ENCODE measurements at regions not wholly inside any gene's neighbourhood (a gene's known extent, or its start where the extent isn't known, plus 50 kb on each side); places are given as distances from the start of the nearest gene placed in this dataset.

- no peak for DNase-seq
Measured at GRCh38 chr3:181764544-181764943, 52.8 kb downstream of the SOX2 start.

DNA sequence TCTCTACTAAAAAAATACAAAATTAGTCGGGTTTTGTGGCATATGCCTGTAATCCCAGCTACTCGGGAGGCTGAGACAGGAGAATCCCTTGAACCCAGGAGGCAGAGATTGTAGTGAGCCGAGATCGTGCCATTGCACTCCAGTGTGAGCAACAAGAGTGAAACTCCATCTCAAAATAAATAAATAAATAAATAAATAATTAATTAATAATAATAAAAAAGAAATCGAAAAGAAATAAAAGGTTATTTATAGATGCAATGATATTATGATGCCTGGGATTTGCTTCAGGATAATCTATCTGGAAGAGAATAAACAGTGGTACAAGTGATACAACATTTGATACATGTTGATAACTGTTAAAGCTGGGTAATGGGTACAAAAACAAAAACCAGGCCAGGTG lies 58.6 kb downstream of the SOX2 start:
- DNase-seq, result no peak

DNA sequence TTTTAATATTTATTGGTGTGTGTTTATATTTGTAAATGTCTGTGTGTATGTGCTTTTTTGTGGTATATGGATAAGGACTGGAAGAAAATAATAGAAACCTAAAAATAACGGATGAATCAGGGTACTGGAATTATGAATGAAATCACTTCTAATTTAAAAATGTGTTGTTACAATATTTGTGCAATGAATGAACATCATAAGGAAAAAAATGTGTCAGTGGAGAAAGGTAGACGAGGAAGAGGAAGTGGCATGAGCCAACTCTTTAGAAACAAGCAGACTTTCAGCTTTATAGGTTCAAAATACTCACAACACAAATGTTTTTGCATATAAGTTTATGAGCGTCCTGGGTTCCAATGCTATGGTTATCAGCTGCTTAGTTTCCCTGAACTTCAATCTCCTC lies 59.4 kb downstream of the SOX2 start:
- DNase-seq, result no peak

- DNase-seq, result no peak
Measured at GRCh38 chr3:181772166-181772565, 60.4 kb downstream of the SOX2 start.

GRCh38 chr3:181773921-181774320 lies 62.2 kb downstream of the SOX2 start:
- DNase-seq, result no peak

DNA sequence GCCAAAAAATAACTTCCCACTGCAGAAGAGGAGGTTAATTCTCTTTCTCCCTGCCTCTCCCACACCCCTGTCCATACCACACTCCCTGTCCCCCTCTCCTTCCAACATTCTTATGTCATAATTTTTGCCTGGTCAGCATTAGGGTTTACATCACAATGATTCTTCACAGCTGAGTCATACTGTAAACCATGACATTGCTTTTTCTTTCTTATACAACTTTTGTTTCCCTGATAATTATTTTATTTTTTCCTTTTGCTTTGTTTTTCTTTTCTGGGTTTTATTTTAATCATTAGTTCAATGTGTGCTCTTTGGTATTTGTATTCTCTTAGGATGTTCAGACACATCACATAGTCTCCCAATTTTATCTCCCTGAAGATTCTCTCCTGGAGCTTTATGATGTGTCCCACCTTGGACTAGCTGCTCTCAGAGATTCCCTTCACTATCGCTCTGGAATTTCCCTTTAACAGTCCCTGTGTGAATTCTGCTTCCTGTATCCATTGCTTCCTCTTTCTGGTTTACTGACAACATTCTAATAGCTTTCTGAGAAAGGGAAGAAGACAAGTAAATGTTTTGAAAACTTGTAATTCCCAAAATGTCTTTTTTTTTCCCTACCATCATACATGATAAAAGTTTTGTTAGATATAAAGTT lies 70.7 kb downstream of the SOX2 start:
- no peak for DNase-seq

DNA sequence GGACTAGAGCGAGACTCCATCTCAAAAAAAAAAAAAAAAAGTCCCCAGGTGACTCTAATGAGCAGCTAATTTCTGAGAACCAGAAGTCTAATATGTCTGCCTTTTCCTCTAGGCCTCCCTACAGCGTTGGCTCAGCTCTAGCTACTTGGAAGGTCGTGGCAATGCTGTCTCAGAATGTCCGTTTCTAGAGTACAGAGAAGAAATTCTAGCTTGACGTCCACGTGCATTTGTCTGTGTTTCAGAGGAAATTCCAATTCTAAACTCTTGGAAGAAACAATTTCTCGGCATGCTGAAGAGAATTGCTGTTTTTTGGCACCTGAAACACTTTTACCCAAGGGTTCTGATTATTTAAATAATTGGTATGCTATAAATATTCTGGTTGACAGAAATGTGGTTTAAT lies 78.8 kb downstream of the SOX2 start:
- no peak for DNase-seq

- DNase-seq, result no peak
Measured at GRCh38 chr3:181791056-181791955, 79.6 kb downstream of the SOX2 start.

- no peak for DNase-seq
Measured at GRCh38 chr3:181793006-181793405, 81.3 kb downstream of the SOX2 start.

DNA sequence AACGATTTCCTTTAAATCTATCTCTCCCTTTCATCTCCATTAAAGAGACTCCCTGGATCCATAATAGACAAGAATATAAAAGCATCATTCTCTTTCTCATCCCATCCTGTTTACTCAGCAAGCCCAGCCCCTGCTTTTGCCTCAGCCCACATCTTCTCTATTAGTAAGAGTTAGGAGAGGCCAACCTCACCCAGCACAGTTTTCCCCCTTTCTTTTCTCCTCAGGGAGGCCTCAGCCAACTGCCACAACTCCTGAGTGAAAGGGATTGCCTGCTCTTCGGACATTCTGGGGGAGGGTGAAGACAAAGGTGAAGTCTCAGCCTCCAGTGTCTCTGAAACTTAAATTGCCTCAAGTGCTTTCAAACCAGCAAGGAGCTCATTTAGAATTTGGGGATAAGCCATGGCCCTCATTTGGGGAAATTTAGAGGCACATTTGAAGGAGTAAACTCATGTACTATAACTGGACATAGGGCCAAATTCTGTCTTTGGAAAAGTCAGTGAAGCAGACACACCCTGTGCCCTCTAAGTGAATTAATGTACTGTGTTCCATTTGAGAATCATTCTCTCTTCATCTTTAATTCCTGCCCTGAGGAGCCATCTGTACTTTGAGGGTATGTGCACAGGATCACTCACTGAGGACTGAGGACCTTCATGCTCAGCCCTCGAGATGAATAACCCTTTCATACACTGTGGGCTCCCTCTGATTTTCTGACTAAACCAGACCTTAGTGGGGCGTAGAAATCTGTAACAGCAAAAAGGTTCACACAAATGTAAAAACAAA lies 82.5 kb downstream of the SOX2 start:
- DNase-seq, result no peak

- DNase-seq, result no peak
Measured at GRCh38 chr3:181796641-181797040, 84.9 kb downstream of the SOX2 start.

DNA sequence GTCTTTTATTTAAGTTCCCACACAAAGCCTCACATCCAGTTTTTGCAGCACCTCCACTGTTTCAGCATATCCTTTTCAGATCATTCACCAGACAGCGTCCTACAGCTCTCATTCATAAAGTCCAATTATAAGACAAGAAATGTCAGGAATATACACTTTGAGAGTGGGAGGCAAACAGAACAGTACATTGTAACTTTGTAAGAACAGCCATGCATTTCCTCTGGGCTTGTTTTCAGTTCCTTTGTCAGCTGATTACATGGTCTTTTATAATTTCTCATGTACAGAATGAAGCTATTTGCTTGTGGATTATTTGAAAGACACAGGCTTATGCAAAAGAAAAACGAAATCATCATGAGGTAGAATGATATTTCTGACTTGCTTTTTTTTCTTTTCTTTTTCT lies 85.7 kb downstream of the SOX2 start:
- no peak for DNase-seq

DNA sequence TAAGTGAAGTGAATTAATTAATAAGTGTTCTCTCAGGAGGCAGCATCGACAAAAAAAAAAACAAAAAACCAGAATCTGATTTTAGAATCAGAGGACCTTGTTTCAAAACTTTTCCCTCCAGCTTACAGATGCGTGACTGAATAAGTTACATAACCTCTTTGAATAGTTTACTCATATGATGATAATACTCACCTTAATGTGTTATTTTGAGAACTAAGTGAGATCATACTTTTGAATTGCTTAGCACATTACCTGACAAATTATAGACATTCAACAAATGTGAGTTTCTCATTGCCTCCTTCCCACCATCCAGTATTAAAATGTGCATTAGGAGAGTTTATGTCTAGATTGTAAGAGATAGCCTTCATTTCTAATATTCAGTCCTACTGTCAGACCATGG lies 94.0 kb downstream of the SOX2 start:
- no peak for DNase-seq

DNA sequence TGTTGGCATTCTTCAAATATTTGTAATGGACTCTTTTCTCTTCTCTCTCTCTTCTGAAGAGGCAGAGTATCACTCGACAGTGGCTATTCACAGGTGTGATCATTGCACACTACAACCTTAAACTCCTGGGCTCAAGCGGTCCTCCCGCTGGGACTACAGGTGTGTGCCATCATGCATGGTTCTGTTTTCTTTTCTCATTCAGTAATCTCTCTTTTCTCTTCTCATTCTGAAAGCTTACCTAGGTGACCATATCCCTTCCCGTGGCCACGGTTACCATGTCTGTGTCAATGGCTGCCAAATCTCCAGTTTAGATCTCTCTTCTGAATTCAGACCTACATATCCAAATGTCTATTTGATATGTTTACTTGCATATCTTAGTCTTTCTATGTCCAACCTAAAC lies 96.3 kb downstream of the SOX2 start:
- no peak for DNase-seq

DNA sequence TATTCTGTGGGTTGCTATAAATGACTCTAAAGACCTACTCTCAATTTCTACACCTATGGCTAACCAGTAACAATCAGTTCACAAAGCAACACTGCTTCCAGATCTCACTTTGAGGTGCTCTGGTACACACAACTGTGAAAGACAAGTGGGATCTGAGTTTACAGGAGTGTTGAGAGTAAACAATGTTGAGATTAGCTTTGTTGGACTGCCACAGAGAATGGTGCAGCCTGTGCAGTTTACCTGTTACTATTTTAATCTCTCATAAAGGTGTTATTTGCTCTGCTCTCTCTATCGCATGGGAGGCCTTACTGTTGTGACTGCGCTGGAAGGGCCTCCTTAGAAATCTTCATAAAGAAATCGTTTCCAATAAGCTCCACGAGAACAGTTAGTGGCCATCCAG lies 112.0 kb downstream of the SOX2 start:
- DNase-seq, result no peak

DNA sequence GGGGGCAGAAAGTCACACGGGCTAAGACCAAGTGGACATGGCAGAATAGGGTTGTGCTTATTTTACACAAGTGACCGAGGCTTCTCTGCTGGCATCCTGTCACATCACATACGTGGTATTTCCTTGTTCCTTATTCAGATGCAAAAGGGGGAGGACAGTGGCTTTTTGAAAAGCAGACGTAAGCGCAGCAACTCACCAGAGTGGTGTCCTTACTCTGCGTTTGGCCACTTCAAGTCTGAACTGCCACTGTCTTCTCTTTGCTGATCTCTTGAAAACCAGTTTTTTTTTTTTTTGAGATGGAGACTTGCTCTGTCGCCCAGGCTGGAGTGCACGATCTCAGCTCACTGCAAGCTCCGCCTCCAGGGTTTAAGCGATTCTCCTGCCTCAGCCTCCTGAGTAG lies 113.2 kb downstream of the SOX2 start:
- DNase-seq, result no peak

DNA sequence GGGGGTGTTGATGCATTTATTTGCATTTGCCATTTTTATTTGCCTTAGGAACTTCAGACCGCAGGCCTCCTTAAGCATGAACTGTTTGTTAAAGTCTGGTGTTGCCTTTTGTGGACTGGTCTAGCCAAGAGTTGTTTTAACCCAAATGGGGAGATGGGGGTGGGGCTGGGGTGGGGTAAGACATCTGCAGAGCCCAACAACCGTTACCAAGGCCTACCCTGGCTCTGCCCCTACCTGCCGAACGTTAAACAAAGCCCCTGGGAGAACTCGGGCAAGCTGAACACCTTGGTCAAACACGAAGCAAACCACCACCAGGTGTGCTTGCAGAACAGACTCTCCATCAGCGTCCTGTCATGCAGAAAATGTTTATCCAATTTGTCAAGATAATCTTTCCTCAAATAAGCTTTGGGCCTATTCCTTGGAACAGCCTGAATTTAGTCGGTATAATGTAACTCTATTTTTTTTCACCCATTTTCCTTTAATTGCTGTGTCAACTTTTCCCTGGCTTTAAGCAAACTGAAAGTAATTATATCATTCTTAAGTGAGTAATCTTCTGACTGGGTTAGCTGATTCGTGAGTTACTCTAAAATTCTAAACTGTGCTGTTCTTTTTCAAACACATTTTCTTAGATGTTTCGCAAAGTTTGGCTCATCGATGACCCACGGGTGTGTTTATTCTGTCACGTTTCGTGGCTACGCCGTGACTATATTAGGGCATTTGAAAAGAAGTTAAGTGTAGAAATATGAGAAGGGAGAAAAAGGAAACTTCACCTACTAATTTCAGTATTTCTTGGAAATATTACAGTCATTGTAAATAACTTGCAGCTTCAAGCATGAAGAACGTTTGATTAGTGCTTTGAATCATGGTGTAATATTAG lies 127.6 kb downstream of the SOX2 start:
- DNase-seq, result no peak

DNA sequence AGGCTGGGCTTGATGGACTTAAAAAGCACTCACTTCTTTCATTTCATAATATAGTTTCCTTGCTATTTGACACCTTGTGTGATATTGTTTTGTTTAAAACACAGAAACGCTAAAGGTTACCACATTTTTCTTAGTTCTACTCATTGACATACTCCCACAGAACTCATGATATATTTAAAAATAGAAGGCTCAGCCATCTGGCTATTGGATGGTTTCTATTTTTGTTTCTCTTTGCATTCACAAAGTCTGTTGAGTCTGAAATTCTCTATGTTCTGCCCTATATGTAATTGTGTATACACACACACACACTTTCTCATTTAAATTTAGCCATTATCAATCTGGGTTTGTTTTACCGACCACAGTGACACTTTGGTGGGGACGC lies 128.2 kb downstream of the SOX2 start:
- DNase-seq, result no peak

GRCh38 chr3:181844211-181844610 lies 132.5 kb downstream of the SOX2 start:
- no peak for DNase-seq

- no peak for DNase-seq
Measured at GRCh38 chr3:181847276-181847675, 135.6 kb downstream of the SOX2 start.

DNA sequence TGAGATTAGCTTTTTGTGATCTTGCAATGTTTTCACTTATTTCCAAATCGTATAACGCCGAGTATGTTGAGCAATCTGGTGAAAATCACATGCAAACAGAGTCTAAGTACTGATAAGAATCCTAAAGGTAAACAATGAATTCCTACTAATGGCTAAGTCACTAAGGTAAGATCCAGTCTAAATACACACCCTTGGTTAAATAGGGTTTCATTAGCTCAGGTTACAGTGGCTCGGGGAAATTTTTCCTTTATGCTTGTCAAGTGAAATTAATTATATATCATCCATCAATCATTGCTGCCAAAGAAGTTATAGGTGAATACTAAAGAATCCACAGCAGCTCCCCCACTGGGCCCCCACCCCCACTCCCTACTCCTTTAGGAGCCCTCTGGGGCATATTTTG lies 139.3 kb downstream of the SOX2 start:
- DNase-seq, result no peak

DNA sequence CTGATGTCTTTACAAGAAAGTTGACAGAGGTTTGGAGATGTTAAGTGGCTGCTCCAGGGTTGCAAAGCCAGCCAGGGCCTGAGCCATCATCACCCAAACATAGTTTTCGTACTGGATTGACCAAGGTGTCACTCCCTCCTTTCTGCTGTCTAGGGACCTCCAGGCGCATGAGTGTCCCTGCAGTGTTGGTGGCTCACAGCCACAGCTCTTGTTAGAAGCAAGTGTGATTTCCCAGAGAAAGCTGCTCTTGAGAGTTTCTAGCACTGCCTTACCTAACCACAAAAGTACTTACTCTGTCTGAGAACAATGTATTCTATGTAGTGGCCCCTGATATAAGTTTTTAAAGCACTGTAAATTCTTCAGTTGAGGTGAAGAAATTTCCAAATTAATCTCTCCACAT lies 144.1 kb downstream of the SOX2 start:
- no peak for DNase-seq

GRCh38 chr3:181859518-181859917 lies 147.8 kb downstream of the SOX2 start:
- DNase-seq, result no peak
